ENCODE measurements at regions not wholly inside any gene's neighbourhood (a gene's known extent, or its start where the extent isn't known, plus 50 kb on each side); places are given as distances from the start of the nearest gene placed in this dataset.

GRCh38 chr1:226476648-226477319 lies 68.9 kb upstream of the PARP1 start:
- DNase-seq (ENCODE audit: low read depth in 1 of 2, low spot score in 1 of 2): no peak
- H3K27ac ChIP-seq: no peak overlapping the region
- H3K4me1 ChIP-seq (ENCODE audit: low read depth): peaks cover 19% of the 10 kb centered on the region
- TF ChIP-seq CTCF (IDR thresholded peaks at IDR 0.05; ENCODE audit: low read depth, low read length): no peak
- no peaks in the 10 kb centered on the region for H3K9me3 ChIP-seq (ENCODE audit: low read depth)
- H3K27me3 ChIP-seq: no peaks in the 10 kb centered on the region
- no peaks in the 10 kb centered on the region for H3K36me3 ChIP-seq
- no peak overlapping the region for H3K4me3 ChIP-seq

GRCh38 chr1:226479474-226479873 lies 69.1 kb upstream of the STUM start:
- H3K27me3 ChIP-seq: no peaks in the 10 kb centered on the region
- no peak overlapping the region for H3K27ac ChIP-seq
- TF ChIP-seq CTCF (IDR thresholded peaks at IDR 0.05; ENCODE audit: low read depth, low read length): no peak
- no peaks in the 10 kb centered on the region for H3K36me3 ChIP-seq
- DNase-seq (ENCODE audit: low read depth in 1 of 2, low spot score in 1 of 2): no peak
- H3K4me3 ChIP-seq: no peak overlapping the region
- no peaks in the 10 kb centered on the region for H3K9me3 ChIP-seq (ENCODE audit: low read depth)
- H3K4me1 ChIP-seq (ENCODE audit: low read depth): peaks cover 22% of the 10 kb centered on the region

DNA sequence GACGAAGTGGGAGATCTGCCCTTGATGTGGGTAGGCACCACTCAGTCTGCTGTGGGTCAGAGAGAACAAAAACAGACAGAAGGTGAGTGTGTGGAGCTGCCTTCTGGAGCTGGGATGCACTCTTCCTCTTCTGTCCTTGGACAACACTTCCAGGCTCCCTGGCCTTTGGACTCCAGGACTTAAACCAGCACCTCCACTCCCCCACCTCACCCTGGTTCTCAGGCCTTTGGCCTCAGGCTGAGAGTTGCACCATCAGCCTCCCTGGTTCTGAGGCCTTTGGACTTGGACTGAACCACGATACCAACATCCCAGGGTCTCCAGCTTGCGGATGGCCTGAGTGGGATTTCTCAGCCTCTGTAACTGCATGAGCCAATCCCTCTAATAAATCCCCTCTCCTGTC lies 68.1 kb upstream of the STUM start:
- DNase-seq (ENCODE audit: low read depth in 1 of 2, low spot score in 1 of 2): no peak
- TF ChIP-seq CTCF (IDR thresholded peaks at IDR 0.05; ENCODE audit: low read depth, low read length): no peak
- H3K27ac ChIP-seq: no peak overlapping the region
- H3K36me3 ChIP-seq: no peaks in the 10 kb centered on the region
- no peaks in the 10 kb centered on the region for H3K27me3 ChIP-seq
- no peak overlapping the region for H3K4me3 ChIP-seq
- H3K4me1 ChIP-seq (ENCODE audit: low read depth): peaks cover 13% of the 10 kb centered on the region
- H3K9me3 ChIP-seq (ENCODE audit: low read depth): no peaks in the 10 kb centered on the region

GRCh38 chr1:226481133-226481532 lies 67.4 kb upstream of the STUM start:
- no peak for DNase-seq (ENCODE audit: low read depth in 1 of 2, low spot score in 1 of 2)
- H3K4me1 ChIP-seq (ENCODE audit: low read depth): peaks cover 12% of the 10 kb centered on the region
- TF ChIP-seq CTCF (IDR thresholded peaks at IDR 0.05; ENCODE audit: low read depth, low read length): no peak

DNA sequence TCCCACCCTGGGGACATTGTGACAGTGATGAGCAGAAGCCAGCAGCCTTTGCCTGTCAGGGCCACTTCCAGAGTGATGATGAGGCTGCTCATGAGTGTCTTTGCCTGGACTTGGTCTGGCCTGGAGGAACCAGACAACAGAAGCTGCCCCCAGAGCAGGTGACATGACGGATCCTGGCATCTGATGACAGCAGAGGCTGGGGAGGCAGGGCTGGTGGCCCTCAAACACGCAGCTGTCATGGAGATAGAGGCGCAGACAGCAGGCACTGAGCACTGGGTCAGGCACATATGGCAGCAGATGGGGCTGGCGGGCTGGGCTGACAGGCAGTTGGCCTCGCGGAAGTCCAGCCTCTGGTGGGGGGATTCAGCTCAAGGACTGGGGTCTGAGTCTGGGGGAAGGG lies 66.4 kb upstream of the STUM start:
- Histone ChIP-seq H3K27ac (no peak overlapping the region), H3K9me3 (ENCODE audit: low read depth) (no peaks in the 10 kb centered on the region), H3K4me1 (ENCODE audit: low read depth) (peaks cover 12% of the 10 kb centered on the region), H3K27me3 (no peaks in the 10 kb centered on the region), H3K36me3 (no peaks in the 10 kb centered on the region), H3K4me3 (no peak overlapping the region)
- no peak for TF ChIP-seq CTCF (IDR thresholded peaks at IDR 0.05; ENCODE audit: low read depth, low read length)
- DNase-seq (ENCODE audit: low read depth in 1 of 2, low spot score in 1 of 2): peak in 1 of 2 donors; percentile 29

More at GRCh38 chr1:226481133-226481532, 67.4 kb upstream of the STUM start:
- no peak overlapping the region for H3K4me3 ChIP-seq
- no peaks in the 10 kb centered on the region for H3K36me3 ChIP-seq
- H3K27me3 ChIP-seq: no peaks in the 10 kb centered on the region
- H3K9me3 ChIP-seq (ENCODE audit: low read depth): no peaks in the 10 kb centered on the region
- no peak overlapping the region for H3K27ac ChIP-seq

All from cardiac muscle cell (in vitro differentiated cells and primary cell).